OCI-LY3 (cell line): ENCODE measurements at regions not wholly inside any gene's neighbourhood (a gene's known extent, or its start where the extent isn't known, plus 50 kb on each side); places are given as distances from the start of the nearest gene placed in this dataset.

Experiments
- H2AFZ ChIP-seq: fragments of 200-600, 300-600 bp; shearing (Covaris generic); 2 replicates; pipeline ENCODE4 v1.6.0; 2014; ENCODE audit warnings: antibody characterized with exemption, low read depth, low read length
- H3K27ac ChIP-seq: fragments of 200-600, 300-600 bp; sonication (generic); 2 replicates; pipeline ENCODE4 v1.5.1; 2014; ENCODE audit warnings: mild to moderate bottlenecking, low read length, moderate library complexity, mixed read lengths
- H3K27me3 ChIP-seq: fragments of 200-600, 300-600 bp; sonication (generic); 2 replicates; pipeline ENCODE4 v1.6.1; 2014; ENCODE audit warnings: low read depth, low read length, mixed read lengths
- H3K36me3 ChIP-seq: fragments of 200-600, 300-600 bp; sonication (generic); replicated peaks from 2 replicates; pipeline ENCODE3; 2014; ENCODE audit warnings: low read depth, low read length, mixed read lengths
- H3K4me1 ChIP-seq: fragments of 300-600, 200-600 bp; sonication (generic); 2 replicates; pipeline ENCODE4 v1.6.1; 2014; ENCODE audit warnings: low read length, mixed read lengths
- H3K4me2 ChIP-seq: fragments of 200-600, 300-600 bp; sonication (generic); 2 replicates; pipeline ENCODE4 v1.6.1; 2014; ENCODE audit warnings: low read length, mixed read lengths
- H3K4me3 ChIP-seq: fragments of 300-600, 200-600 bp; sonication (generic); 2 replicates; pipeline ENCODE4 v1.5.1; 2014; ENCODE audit warnings: antibody characterized with exemption, mild to moderate bottlenecking, low read length, moderate library complexity
- H3K79me2 ChIP-seq: fragments of 300-600, 200-600 bp; shearing (Covaris generic); 2 replicates; pipeline ENCODE4 v1.6.1; 2014; ENCODE audit warnings: mild to moderate bottlenecking, low read length, mixed read lengths
- H3K9ac ChIP-seq: fragments of 300-600, 200-600 bp; shearing (Covaris generic); 2 replicates; pipeline ENCODE4 v1.6.0; 2014; ENCODE audit warnings: mild to moderate bottlenecking, low read length, moderate library complexity
- H3K9me3 ChIP-seq: fragments of 200-600, 300-600 bp; shearing (Covaris generic); 2 replicates; pipeline ENCODE4 v1.6.1; 2014; ENCODE audit warnings: low read length, mixed read lengths; ENCODE audit not compliant: insufficient read depth
- H4K20me1 ChIP-seq: fragments of 200-600, 300-600 bp; sonication (generic); 2 replicates; pipeline ENCODE4 v1.6.1; 2016; ENCODE audit warnings: low read length, mixed read lengths; ENCODE audit not compliant: insufficient read depth
- EZH2phosphoT487 ChIP-seq: fragments of 200-600 bp; shearing (Covaris generic); IDR thresholded peaks from 2 replicates; pipeline ENCODE4 v1.6.1; 2018; ENCODE audit warnings: antibody characterized with exemption, mixed run types, low read depth
- TF ChIP-seq, protein P1 (sequence below): fragments of 200-600, 300-600 bp; sonication (generic); IDR thresholded peaks from 2 replicates; pipeline ENCODE4 v1.5.1; 2014; ENCODE audit warnings: antibody characterized with exemption, low read length, low read depth

DNA sequence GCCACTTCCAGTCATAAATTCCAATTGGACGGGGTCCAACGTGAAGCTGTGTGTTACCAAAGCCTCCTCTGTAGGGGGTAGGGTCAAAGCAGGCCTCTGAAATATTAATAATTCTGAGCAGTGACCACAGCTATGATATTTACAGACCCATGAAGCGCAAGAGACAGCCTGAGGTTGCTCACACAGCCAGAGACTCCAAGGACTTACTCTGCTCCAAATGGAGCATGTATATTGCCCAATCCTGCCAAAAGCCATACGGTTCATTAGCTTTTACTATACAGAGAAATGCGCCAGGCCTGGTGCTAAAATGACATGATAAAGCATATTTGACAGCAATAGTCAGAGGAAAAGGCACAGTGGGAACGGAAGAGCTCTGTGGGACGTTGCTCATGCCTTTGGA lies 151.3 kb downstream of the PAH start:
- no peaks in the 10 kb centered on the region for H3K79me2 ChIP-seq
- TF ChIP-seq, protein P1, sequence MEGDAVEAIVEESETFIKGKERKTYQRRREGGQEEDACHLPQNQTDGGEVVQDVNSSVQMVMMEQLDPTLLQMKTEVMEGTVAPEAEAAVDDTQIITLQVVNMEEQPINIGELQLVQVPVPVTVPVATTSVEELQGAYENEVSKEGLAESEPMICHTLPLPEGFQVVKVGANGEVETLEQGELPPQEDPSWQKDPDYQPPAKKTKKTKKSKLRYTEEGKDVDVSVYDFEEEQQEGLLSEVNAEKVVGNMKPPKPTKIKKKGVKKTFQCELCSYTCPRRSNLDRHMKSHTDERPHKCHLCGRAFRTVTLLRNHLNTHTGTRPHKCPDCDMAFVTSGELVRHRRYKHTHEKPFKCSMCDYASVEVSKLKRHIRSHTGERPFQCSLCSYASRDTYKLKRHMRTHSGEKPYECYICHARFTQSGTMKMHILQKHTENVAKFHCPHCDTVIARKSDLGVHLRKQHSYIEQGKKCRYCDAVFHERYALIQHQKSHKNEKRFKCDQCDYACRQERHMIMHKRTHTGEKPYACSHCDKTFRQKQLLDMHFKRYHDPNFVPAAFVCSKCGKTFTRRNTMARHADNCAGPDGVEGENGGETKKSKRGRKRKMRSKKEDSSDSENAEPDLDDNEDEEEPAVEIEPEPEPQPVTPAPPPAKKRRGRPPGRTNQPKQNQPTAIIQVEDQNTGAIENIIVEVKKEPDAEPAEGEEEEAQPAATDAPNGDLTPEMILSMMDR = no peak
- TF ChIP-seq EZH2phosphoT487 = no peak
- no peak overlapping the region for H2AFZ ChIP-seq
- no peaks in the 10 kb centered on the region for H3K36me3 ChIP-seq
- 0 out of 2 replicates have a peak, but pooled peaks cover 5% of the 10 kb centered on the region for H3K27me3 ChIP-seq
- peaks cover 5% of the 10 kb centered on the region for H3K4me1 ChIP-seq
- no peaks in the 10 kb centered on the region for H3K9me3 ChIP-seq
- no peak overlapping the region for H3K9ac ChIP-seq
- H4K20me1 ChIP-seq = no peaks in the 10 kb centered on the region
- no peak overlapping the region for H3K4me3 ChIP-seq
- no peak overlapping the region for H3K27ac ChIP-seq
- no peak overlapping the region for H3K4me2 ChIP-seq

DNA sequence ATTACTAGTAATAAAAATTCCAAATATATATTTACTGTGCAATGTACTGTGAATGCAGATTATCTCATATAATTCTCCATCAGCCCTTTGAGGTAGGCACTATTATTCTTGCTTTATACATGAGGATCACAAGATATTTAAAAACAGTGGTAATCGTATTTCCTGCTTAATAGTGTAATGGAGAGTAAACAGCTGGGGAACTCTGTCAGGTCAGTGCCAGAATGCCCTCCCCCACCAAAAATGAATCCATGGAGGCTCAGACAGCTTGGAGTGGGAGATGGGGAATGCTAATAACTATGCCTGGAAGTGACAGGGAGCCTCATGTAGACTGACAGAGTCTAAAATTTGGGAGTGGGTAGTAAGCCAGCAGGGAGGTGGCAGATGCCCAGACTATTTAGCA lies 153.6 kb downstream of the PAH start:
- Histone ChIP-seq H3K27me3 (no peaks in the 10 kb centered on the region), H3K4me3 (no peak overlapping the region), H3K4me1 (no peaks in the 10 kb centered on the region), H3K9me3 (no peaks in the 10 kb centered on the region), H4K20me1 (no peaks in the 10 kb centered on the region), H2AFZ (no peak overlapping the region), H3K36me3 (no peaks in the 10 kb centered on the region), H3K9ac (no peak overlapping the region), H3K79me2 (no peaks in the 10 kb centered on the region), H3K27ac (no peak overlapping the region), H3K4me2 (no peak overlapping the region)
- TF ChIP-seq EZH2phosphoT487 = no peak
- TF ChIP-seq, protein P1 = no peak

DNA sequence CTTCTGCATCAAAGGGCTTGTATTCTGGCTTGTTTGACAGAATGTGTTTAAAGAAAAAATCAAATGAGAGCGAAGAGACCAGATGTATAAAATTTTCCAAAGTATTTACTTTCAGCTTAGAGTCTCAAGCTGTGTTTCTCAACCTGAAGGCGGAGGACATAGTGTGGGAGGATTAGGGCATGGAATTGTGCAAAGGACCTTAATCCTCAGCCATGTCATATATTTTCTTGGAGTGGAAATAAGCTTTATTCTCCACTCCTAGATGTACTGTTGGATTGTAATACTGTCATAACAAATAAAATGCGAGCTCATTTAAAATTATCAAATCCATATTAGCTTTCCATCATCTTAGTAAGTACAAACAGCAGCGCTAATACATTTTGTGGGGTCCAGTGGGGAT lies 154.0 kb downstream of the PAH start:
- H3K4me1 ChIP-seq = no peaks in the 10 kb centered on the region
- H3K36me3 ChIP-seq = no peaks in the 10 kb centered on the region
- no peaks in the 10 kb centered on the region for H3K27me3 ChIP-seq
- no peak overlapping the region for H2AFZ ChIP-seq
- H3K79me2 ChIP-seq = no peaks in the 10 kb centered on the region
- no peak overlapping the region for H3K4me3 ChIP-seq
- no peaks in the 10 kb centered on the region for H4K20me1 ChIP-seq
- no peak for TF ChIP-seq EZH2phosphoT487
- TF ChIP-seq, protein P1 = no peak
- no peak overlapping the region for H3K27ac ChIP-seq
- no peak overlapping the region for H3K4me2 ChIP-seq
- H3K9me3 ChIP-seq = no peaks in the 10 kb centered on the region
- H3K9ac ChIP-seq = no peak overlapping the region

DNA sequence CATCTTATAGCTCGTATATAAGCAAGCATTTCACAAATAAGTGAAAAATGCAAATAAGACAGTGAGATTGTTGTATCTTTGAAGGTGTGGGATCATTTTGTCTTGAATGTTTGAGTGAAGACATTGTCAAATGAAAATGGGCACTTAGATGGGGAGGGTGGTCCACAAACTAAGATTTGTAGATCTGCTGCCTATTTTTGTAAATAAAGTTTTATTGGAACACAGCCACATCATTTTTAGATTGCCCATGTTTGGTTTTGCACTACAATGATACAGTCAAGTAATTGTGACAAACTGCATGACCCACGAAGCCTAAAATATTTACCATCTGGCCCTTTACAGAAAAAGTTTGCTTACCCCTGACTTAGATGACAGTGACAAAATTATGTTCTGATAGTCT lies 156.7 kb downstream of the PAH start:
- H3K36me3 ChIP-seq = no peaks in the 10 kb centered on the region
- TF ChIP-seq EZH2phosphoT487 = no peak
- TF ChIP-seq, protein P1 = no peak

More for the DNA sequence above, 156.7 kb downstream of the PAH start:
- Histone ChIP-seq H3K79me2 (no peaks in the 10 kb centered on the region), H3K27me3 (no peaks in the 10 kb centered on the region), H3K9me3 (no peaks in the 10 kb centered on the region), H2AFZ (no peak overlapping the region), H4K20me1 (no peaks in the 10 kb centered on the region), H3K4me2 (no peak overlapping the region), H3K4me3 (no peak overlapping the region), H3K9ac (no peak overlapping the region), H3K4me1 (peaks cover 6% of the 10 kb centered on the region), H3K27ac (no peak overlapping the region)
